HG03575 (cell line): ENCODE measurements at regions not wholly inside any gene's neighbourhood (a gene's known extent, or its start where the extent isn't known, plus 50 kb on each side); places are given as distances from the start of the nearest gene placed in this dataset.
A peak's percentile ranks its signal among the peaks of the same experiment; 100 is the strongest.
"Not testable (repeated sequence)": the region's sequence is repeated elsewhere in the genome, so short reads cannot be mapped to it uniquely, and the experiment has no call there.

ENCODE experiments used
- ATAC-seq: cut with Tn5 transposase; IDR thresholded peaks from one replicate; pipeline ENCODE4 v1.9.1; 2021; ENCODE audit not compliant: unreplicated experiment, insufficient number of reproducible peaks, low FRiP score; ENCODE audit errors: extremely low read depth

DNA sequence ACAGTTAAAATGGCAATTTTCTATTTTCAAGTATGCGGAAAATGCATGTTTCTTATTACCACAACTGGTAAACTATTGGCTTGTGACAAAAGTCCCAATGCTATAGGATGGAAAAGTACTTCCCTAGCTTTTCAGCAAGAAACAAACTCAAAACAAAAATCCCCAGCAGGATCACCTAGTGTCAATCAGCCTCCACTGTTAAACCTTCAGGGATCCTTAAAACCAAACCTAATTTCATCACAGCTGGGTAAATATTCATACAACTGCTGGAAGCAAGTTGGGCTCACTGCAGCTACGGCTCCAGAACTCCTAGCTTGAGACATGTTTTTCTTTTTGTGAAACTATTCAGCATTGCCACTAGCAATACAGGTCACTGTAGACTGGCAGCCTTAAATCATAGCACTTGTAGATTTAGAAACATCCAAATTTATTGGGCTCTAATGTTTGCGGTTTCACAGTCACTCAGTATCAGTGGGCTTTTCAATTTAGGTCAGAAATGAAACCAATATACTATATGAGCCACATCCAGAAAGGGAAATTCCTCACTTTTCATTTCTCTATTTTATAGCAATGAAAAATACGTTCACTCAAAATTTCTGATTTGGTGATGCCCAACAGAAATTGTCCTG is 145.2 kb upstream of the ANK3 start:
- no peak for ATAC-seq

DNA sequence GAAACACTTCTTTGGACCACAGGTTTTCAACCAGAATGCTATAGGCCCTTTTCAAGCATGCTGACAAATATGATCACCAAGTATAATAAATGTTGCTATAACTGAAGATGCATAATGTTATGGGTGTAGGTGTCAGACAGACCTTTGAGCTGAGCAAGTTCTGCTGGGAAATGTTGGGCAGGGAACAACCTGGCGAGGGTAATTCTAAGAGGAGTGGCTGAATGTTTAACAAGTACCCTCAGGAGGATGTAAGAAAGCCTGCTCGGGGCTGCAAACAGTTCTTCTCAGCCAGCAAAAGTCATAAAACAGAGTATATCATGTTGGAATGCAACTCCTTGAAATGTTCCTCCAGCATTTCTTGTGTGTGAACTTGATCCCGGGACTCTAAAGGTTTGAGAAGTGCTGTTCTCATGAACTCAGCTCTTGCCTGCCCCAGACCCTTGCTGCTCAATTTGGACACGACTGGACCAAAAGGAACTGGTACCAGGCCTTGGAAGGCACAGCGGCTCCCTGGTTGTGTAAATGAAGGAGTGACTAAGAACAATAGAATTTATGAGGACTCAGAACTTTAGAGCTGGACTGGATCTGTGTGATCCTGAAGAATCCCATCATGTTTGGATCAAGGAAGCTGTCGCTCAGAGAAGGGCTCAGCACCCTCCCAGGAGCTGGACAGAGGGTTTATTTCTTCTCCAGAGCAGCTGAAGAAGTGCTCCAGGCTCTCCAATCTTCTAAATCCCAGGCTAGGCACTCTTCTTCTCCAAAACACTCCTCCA is 143.2 kb upstream of the ANK3 start:
- no peak for ATAC-seq

DNA sequence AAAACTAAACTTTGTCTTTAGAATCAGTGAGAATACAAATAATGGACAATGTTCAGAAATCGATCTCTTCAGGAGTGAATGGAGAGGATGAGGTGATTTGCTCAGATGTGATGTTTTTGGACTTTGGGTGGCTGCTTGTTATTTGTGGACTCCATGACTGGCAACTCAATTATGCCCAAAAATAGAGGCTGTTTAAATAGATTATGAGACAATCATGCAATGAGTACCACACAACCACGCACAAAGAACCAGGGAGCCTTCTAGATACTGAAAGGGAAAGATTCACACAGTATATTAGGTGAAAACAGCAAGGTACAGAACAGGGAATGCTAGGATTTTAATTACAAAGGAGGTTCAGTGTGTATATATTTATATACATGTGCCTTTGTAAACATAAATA is 141.3 kb upstream of the ANK3 start:
- no peak for ATAC-seq

DNA sequence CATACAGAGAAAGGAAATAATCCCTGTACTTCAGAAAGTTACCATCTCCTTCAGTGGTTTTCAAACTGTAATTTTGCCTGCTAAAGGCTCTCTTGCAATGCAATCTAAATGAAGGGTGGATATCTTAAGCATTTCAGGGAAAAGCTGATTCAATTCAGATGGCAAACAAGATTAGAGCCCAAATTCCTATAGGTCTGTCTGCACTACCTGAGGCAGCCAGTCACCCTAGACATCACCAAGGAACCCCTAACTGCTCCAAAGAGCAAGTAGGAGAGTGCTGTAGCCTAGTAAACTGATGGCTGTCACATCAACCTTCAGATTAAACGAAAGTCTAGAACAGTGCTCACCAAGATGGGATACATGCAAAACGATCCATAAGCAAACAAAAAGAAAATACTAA is 138.0 kb upstream of the ANK3 start:
- no peak for ATAC-seq

DNA sequence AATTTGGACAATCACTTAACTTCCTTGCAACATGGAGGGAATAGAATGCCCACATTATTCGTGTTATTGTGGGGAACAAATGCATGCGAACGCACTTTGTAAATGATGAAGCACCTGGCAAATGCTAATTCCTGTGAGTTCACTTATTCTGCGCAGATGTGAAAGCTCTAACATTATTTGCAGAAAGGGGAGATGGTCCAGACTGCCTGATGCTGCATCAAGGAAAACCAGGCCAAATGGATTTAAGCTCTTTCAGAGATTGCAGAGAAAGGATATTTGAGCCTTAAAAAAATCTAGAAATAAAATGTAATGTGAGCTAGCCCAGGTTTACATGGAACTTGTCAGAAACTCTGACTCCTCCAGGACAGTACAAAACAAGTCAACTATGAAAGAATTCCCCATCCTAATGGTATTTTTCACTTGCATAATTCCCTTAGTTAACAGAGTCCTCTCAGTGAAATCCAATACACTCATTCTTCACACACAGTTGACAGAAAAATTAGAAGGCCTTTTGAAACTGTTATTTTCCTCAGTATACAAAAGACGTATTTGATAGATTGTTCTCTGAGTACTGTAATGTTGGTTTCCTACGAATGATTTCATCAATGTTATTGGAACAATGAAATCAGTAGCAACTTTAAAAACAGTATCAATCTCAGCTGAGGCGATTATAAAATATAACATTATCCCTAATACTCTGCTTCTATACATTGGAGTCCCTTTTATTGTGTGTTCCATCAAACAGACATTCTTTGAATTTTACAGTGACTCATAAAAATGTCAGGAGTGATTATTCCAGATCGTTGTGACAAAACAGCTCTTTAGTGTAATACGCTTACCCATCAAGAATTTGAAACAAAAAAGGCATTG is 136.3 kb upstream of the ANK3 start:
- no peak for ATAC-seq

DNA sequence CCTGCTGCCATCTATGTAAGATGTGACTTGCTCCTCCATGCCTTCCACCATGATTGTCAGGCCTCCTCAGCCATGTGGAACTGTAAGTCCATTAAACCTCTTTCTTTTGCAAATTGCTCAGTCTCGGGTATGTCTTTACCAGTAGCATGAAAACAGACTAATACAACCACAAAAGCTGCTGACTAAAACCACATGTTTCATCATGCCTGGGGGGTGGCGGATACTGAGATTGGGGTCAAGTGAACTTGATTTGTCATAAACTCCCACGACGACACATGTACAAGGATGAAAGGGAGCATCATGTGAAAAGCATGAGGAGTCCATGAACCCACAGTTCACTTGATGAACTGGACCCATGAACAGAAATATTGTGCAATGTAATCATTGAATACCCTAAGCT is 134.9 kb upstream of the ANK3 start:
- ATAC-seq: no peak

DNA sequence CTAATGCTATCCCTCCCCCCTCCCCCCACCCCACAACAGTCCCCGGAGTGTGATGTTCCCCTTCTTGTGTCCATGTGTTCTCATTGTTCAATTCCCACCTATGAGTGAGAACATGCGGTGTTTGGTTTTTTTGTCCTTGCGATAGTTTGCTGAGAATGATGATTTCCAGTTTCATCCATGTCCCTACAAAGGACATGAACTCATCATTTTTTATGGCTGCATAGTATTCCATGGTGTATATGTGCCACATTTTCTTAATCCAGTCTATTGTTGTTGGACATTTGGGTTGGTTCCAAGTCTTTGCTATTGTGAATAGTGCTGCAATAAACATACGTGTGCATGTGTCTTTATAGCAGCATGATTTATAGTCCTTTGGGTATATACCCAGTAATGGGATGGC is 133.7 kb upstream of the ANK3 start:
- ATAC-seq: not testable (repeated sequence)

DNA sequence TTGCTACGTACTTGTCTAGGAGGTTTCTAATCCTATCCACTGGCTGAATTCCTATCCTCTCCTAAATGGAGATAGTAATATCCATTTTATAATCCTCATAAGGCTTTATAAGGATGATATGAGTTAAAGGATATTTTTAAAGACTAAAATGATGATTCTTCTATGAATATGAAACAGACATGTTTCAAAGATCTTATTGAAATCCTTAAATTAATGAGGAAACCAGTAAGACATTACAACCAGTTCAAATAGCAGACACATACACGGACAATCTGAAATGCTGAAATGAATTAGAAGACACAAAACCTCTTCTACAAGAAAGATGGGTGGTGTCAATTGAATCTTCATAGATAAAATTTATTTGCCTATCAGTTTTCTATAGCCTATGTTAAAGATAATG is 132.9 kb upstream of the ANK3 start:
- ATAC-seq: no peak

DNA sequence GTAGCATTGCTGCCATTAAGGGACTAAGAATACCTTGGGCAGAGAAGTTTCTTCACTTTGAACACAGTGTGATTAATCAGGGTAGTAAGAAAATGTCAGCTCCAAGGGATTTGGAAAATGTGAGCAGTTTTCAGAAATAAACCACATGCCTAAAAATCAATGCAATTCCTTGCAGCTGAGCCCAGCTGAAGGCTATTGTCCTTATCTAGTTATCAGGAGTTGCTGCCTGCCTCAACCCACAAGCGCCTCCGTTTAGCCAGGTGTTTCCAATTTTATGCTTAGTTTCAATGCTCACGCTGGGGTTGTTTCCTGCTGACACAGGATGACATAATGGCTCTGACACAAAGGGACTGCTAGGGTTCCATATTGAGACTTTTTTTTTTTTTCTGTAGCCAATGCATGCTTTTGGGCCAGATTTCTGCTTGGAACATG is 132.3 kb upstream of the ANK3 start:
- no peak for ATAC-seq

DNA sequence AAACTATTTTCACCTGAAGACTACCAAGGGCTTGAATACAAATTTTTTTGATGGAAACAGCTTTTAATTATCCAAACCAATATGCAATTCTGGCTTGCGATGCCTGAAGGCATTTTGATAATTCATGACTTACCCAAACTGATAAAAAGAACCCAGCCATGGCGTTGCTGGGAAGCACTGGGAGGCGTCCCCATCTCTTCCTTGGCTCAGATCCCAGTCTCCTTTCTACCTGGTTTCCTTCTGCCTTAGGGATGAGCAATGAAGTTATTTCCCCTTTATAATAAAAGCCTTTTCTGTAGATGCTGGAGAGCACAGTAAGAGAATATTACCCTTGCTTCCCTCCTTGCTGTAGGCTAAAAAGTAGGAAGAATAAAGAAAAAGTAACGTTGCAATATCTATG is 129.1 kb upstream of the ANK3 start:
- no peak for ATAC-seq

DNA sequence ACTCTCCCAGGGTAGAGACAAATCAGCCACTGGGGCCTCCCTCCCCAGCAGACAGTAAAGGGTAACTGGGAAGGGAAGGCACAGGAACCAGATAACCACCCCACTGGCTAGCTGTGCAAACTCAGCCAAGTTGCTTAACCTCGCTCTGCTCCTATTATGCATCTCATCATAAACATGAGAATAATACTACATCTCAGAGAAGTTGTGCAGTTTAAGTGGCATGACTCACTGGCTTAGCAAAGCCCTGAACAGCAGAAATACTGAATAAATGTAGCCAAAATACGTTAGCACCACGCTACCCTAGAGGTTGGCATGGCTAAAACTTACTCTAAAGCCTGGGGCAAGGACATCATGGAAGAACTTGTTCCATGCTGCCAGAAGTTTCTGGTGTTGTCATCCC is 128.1 kb upstream of the ANK3 start:
- ATAC-seq: no peak

DNA sequence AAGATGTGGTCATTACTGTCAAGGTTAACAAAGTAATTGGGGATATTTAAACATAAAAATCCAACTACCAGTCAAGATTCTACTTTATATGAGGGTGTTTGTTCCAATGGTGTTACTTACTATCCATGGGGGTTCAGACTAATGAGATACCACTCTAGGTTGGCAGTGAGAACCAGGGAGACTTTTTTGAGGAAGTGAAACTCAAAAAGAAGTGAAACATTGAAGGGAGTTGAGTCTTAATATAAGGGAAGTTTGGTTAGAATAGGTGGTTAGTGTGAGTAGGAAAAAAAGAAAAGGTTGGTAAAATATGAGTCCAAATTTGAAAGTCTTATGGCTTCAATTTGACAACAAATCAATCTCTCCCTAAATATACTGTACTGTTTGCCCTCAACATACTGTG is 123.6 kb upstream of the ANK3 start:
- peak; percentile 37 for ATAC-seq

DNA sequence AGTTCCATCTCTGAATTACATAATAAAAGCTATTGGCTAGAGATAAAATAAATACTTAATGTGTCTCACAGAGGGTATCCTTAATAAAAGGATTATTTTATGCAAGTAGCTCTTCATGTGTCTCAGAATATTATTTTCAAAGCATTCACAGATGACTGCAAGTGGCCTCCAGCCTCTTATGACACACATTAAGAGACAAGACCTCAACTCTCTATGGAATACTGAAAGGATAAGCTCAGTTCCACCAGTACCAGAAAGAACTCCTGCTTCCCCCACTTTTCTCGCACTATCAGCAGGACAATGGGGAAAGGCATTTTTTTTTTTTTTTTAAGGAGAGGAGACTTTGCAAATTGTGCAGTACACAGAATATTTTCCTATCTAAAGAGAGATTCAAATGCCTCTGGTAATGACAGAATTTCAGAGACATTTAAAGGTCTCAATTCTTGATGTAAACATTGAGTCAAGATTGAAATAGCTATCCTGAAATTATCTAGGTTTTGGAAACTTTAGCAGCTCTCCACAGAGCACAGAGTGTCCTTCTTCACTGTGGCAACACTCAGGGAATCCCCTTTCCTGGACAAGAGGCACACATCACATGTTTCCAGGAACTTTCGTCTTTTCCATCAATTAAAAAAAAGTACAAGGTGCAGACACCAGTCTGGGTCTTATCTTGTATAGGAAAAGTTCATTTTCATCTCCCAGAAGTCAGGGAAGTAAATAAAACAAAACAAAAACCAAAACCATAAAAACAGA is 122.0 kb upstream of the ANK3 start:
- no peak for ATAC-seq

DNA sequence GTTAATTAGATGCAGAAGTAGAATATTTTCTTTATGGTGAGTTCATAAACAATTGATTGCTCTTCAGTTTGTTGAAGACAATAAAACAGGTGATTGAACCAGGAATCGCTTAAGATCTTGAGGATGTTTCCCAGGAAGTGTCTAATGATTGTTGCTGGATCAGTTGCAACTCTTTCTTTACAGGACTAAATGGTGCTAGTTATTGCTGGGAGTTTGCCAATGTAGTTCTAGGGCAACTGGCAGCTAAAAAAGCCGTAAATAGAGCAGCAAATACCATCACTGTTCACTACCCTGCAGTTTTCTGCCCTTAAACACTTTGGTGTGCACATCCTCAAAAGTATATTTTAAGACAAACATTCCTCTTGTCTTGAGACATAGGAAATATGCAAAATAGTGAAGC is 119.2 kb upstream of the ANK3 start:
- ATAC-seq: no peak

DNA sequence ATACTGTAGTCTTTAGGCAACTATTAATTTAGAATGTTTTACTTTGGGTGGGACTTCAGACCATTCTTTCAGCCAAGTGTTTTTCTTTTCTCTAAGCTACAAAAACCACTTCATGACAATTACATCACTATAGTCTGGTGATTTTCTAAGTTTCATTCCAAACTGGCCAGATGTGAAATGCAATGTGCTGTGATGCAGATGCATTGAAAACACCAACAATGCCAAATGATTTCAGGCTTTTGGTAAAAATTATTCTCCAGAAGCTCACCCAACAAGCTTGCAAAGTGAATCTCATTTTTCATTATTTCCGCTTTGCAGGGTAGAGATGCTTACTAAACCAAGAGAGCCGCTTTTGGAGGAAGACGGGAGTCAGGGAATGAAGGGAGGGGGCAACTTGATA is 118.4 kb upstream of the ANK3 start:
- no peak for ATAC-seq

DNA sequence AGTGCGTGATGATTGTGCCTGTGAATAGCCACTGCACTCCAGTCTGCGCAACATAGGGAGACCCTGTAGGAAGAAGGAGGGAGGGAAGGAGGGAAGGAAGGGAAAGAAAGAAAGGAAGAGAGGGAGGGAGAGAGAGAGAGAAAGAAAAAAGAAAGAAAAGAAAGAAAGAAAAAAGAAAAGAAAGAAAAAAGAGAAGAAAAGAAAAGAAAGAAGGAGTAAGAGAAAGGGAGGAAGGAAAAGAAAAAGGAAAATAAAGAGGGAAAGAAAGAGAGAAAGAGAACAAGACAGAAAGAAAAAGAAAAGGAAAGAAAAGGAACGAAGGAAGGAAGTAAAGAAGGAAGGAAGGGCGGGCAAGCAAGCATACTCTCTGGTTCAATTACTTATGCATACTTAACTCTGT is 112.9 kb upstream of the ANK3 start:
- no peak for ATAC-seq

DNA sequence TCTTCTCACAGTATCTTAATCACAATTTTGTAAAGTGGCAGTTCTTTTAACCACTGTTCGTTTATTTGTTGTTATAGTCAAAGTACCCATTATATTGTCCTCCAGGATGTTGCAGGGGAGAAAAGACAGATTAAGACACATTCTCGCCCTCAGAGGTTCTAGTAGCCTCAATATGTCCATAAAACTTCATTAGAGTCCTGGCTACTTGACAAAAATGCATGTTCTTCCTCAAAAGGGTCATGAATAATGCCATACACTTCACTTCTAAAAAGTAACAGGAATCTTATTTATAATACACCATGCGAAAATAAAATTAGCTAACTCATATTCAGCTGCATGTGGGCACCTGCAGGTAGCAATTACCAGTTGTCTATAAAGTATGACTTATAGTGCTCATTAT is 109.3 kb upstream of the ANK3 start:
- no peak for ATAC-seq

DNA sequence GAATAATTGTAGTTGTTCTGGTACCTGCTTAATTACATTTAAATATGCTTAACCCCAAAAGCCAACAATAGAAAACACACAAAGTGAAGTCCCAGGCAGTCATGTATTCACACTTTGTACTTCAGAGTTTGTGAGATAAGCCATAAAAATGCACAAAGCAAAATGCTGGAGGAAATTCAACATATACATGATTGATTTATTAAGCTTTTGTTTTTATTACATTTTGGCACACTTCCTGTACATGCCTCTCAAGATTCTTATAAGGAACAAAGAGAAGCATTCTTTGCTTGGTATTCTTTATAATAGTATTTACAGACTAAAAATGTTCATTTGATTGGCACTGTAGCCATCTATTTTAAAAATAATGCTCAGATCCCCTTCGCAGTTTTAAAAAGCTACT is 107.7 kb upstream of the ANK3 start:
- no peak for ATAC-seq

DNA sequence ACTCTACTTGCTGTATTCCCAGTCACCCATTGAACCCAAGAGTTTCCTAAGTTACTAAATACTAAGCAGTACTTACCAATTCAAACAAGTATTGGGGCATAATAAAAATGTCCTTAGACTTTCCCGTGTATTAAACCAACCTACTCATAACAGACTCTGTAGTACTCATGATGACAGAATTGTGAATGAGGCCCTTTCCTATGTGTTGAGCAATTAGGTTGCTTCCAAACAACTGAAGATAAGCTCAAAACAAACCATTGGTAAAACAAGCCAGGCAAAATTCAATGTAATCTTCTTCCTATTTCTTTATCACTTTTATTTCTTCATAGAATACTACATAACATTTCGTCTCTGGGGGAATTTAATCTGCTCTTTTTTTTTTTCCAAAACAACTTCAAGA is 106.5 kb upstream of the ANK3 start:
- no peak for ATAC-seq
